Bone marrow (tissue), 2 donors: ENCODE measurements at regions not wholly inside any gene's neighbourhood (a gene's known extent, or its start where the extent isn't known, plus 50 kb on each side); places are given as distances from the start of the nearest gene placed in this dataset.

Source experiments
- DNase-seq, 2 donors: peaks; one replicate each; lab custom pipeline; 2025; lab: John Stamatoyannopoulos, UW

DNA sequence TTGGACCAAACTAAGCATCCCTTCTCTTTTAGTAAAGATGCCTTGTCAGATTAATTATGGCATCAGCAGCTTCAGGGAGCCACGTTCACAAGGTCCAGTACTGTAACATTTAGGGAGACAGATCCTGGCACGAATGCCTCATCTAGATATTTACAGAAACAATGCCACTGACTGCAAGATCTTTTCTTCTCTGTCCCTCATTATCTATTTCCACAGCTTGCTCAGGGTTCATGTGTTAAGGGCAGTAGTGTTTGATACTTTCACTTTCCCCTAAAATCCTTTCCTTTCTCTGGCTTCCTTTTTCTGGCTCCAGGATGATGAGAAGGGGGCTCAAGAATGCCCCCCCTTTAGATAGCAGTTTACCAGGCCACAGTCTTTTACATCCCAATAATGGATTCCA, 393.9 kb downstream of the BCL11A start:
- peak in 1 of 2 donors; percentile 52 for DNase-seq

DNA sequence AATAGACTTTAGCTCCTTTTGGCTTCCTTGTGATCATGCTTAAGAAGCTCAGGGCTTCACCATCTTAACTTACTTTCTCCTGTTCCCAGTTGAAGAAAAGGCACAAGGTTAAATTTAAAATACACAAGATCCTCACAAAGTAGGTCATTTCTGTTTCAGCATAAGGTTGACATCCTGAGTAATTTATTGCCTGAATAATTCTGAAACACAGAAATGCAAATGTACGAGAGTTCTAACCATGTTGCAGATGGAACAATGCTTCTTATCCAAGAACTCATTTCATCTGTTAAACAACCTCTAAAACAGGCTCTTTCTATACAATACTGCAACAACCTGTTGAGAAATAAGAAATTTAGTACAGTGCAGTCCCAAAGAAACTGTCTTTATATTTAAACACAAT, 395.2 kb downstream of the BCL11A start:
- no peak for DNase-seq

DNA sequence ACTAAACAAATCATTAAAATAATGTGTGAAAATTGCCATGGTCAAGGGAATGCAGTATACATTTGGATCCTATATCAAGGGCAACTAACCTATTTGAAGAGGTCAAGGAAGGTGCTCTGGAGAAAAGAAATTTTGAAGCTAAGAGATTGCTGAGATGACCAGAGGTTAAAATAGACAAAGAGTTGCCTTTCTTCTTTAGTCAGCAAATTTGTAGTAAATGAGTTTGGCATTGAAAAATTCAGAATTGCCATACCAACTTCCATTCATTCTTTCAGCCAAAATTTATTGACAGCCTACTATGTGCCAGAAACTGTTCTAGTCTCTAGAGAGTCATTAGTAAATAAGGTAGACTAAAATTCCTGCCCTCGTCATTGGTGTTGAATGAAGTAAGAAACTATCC, 396.2 kb downstream of the BCL11A start:
- DNase-seq, result no peak

DNA sequence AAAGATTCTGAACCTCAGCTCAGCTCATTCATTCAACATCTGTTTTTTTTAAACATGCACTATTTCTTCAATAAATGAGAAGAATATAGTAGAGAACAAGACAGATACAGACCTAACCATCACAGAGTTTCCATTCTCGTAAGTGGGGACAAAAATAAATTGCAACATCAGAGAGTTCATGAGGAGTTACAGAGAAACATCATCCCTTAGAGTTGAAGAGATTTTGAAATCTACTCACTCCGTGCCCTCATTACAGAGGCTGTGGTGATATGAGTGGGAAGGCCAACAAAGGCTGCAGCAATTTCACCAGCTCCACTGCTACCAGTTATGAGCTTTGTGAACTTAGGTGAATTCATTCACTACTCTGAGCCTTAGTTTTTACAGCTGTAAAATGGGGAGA, 399.3 kb downstream of the BCL11A start:
- no peak for DNase-seq

DNA sequence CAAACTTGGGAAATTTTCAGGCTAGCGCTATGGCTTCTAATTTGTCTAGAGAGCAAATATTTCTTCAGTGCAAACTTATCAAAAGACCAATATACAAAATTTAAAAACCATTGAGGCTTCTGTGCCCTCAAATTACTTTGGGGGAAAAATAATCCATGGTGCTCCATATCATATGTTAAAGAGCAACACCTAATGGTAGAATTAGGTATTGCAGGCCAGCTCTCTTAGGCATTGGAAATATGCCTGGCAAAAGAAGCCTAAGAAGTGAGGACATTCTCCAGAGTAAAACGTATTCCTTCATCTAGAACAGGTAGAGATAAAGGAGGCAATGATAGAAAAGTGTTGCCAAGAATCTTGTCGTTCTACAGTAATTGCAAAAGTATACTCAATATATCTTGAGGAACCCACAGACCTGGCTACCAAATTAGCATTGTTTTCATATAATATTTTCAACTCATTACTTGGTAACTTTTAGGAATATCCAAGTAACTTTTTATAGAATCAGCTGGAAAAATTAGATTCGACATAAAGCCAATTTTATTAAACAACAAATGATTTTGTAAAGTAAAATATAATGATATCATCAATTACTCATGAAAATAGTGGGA, 401.1 kb downstream of the BCL11A start:
- DNase-seq, result peak in 1 of 2 donors; percentile 39

DNA sequence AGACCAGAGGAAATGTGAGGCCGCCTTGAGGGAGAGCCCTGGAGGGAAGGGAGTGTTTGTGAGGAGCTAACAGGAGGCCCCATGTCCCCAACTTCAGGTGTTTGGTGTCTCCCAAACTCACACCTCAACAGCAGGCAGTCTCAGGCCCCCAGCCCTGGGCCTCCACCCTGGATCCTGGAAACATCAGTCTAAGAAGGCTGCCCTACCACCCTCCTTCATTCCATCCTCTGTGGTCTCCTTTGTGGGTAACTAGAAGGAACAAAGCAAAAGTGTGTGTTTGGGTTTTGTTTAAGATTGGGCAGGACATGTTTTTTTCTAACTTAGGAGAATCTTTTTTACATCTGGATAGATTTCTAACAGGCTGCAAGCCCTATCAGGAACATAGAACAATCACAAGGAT, 404.3 kb downstream of the BCL11A start:
- no peak for DNase-seq

DNA sequence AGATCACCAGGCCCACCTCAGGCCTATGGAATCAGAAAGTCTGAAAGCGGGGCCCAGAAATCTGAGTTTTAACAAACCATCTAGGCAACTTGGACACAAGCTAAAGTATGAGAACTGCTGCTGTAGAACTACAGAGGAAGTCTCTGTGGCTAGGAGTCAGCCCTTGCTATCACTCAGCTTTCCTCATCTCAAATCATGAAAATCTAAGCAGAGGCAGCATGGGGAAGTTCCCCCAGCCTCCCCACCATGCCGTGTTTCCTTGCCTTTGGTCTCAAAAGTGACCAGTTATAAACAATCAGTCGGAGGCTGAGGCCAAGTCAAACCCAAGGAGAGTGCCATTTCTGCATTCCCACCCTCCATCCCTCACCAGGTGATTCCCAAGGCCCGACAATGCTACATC, 404.7 kb downstream of the BCL11A start:
- DNase-seq, result peak in 1 of 2 donors; percentile 66

DNA sequence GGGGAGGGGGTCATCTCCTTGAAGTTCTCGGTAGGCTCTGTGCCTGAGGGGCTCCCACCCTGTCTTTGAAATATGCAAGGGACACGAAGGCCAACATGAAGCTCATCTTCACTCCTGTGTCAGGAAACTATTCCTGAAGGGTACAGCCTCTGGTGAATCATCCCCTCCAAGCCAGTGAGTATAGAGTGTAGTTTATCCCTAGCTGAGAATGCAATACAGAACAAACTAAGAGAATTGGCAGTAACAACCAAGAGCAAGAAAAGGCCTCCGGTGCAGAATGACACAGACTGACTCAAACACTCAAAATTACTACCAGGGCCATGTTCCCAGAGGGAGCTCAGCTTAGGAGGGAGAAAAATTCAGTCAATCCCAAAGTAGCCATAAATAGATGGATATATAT, 413.3 kb downstream of the BCL11A start:
- DNase-seq, result no peak

DNA sequence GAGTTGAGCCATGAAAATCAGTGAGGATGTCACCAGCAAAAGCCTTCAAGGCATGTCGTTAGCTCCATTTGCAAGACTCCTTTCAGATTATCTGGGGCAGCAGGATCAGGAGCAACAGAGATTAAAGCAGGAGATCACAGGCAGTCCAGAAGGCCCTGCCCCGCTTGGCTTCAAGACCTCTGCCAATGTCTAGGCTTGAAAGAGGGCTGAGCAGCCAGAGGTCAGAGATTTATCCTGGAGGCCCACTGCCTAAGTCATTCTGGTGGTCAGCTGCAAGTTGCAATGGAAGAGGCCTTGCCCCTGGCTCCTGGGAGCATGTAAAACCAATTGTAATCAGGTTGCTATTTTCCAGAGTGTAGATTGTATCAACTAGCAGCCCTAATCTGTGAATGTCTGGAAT, 416.5 kb downstream of the BCL11A start:
- DNase-seq, result no peak

DNA sequence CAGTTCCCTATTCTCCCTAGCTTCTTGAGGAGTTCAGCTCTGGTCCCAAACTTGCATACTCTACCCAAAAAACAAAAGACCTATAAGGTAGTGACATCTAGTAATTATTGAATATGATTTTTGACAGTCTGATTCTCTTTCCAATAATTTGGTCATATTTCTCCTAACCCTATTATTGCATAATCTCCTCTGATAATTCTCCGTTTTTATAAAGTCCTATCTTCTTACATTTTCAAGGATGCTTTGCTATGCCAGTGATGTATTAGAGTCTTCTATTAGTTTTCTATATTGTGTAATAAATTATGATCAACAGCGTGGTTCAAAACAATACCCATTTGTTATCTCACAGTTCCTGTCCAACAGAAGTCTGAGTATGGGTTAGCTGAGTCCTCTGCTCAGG, 426.3 kb downstream of the BCL11A start:
- DNase-seq, result no peak

DNA sequence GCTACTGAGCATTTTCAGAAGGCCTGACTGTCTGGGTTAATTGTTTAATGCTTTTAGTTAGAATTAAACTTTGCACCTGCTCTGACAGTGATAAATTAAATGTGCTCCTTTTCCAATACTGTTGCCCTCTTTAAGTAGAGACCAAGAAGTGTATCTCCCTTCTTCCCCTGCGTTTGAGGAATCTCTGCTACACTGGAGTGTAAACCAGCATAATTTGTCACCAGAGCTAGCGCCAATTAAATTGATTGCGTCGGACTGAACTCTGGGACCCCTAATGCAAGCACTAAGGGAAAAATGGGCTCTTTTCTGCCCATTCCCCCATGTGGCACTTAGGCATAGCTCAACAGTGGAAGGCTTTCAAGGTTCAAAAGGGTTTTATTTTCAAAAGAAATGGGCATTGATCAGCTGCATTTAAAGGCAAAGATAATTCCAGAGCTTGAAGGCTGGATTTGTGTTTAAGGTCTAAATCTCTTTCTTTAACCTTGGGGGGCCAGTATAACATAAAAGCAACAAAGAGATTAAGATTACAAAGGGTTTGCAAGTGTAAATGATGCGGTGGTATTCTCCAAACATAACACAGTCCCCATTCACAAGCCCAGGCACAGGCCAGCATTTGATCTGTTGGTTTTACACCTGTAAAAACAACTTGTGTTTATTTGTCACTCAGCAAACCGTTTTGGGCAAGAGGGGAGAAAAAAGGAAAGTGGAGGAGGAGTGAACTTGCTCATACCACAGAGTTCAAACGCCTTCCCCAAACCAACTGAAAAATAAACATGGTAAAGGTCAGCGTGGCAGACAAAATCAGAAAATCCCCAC, 427.6 kb downstream of the BCL11A start:
- DNase-seq, result no peak

DNA sequence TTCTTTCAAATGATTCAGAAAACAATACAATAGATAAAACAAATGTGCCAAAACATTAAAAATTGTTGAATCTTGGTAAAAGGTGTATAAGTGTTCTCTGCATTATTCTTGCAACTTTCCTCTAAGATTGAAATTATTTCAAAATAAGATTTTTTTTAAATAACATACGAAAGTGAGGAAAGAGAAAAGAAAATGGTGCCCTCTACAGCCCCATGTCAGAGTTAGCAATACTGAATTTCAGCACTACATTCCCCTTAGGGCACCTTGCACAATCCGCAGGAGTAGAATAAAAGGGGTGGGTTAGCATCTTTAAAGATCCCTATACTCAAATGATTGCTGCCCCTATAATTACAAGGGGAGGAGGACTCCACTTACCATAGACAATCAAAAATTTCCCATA, 433.7 kb downstream of the BCL11A start:
- no peak for DNase-seq

DNA sequence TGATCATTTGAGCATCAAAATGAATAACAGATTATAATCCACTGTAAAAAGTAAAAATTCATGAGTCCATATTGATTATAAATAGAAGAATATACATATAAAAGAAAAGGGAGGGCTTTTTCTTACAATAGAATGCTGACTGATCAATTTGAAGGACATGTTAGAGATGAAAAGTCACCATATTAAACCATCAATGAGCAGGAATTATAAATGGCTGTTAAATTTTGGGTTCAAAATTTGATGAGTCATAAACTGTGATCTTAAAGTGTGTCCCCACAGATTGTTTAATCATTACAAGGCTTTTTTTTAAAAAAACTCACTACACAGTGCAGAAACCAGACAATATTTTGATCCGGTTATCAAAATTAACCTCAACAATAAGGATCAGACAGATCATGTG, 434.5 kb downstream of the BCL11A start:
- no peak for DNase-seq

DNA sequence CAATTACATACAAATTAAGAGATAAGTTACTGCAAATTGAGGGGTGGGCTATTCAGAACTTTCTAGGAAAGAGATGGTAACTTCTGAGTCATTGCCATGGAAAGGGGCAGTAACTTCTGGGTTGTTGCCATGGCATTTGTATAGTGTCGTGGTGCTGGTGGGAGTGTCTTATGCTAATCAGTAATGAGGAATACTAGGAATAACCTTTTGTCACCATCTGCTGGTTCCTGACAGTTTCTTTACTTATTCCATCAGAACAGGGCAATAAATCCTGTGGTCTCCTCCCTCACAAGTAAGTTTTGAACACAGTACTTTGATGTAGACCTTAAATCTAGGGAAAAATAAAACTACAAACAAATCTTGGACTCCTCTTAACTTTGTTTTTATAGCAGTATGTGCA, 435.4 kb downstream of the BCL11A start:
- DNase-seq, result no peak

DNA sequence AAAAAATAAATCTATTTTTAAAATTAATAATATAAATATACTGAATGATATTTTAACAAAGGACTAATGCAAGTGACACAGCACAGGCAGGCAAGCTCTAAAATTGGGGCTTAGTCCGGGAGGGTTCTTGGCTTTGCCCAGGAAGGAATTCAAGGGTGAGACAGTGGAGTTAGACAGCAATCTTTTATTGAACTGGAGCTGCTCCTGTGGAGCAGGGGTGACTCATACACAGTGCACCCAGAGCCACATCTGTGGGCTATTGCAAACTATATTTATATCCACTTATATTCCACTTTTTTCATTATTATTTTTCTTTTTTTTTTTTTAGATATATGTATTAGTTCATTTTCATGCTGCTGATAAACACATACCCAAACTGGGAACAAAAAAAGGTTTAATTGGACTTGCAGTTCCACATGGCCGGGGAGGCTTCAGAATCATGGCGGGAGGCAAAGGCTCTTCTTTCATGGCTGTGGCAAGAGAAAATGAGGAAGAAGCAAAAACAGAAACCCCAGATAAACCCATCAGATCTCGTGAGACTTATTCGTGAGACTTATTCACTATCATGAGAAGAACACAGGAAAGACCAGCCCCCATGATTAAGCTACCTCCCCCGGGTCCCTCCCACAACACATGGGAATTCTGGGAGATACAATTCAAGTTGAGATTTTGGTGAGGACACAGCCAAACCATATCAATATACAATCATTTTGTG, 437.1 kb downstream of the BCL11A start:
- peak in 1 of 2 donors; percentile 28 for DNase-seq

DNA sequence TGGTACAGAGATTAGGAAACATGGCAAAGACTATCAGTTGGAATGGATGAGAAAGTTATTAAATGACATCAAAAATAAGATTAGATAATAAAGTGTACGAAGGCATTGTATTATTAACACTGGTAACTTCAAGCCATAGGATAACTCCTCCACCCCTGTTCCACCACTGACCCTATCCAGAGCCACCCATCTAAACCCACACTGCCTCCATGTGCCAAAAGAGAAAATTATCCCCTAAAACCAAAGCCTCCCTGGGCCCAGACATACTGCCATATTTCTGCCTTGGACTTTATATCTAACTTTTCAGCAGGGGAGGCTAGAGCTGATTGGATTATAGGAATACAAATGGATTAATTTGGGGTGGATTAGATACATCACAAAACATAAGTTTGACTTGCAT, 443.7 kb downstream of the BCL11A start:
- no peak for DNase-seq

DNA sequence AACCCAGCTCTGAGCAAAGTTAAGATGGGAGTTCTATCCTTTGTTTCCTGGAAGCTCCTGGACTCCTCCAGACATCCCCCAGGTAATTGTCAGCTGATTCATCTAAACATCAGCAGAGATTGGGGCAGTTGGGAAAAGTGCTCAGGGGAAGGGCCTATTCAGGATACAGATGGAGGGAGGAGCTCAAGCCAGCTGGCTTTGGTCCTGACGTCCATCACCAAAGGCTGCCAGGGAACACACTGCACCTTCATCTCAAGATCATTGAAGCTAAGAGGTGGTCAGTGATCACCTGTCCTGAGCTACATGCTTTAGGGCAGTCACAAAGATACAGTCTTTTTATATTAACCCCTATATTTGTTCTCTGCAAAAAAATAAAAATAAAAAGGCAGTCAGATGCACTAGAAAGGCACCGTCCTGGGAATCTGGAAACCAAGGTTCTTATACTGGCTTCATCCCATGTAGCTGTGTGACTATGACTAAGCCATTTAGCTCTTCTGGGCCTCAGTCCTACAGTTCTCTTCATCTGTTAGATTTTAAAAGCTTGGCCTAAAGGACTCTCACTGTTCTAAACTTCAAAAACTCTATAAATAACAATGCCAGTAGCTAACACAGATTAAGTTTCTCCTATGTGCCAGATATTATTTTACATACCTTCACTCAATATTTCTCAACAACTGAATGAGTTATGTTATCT, 446.5 kb downstream of the BCL11A start:
- no peak for DNase-seq

DNA sequence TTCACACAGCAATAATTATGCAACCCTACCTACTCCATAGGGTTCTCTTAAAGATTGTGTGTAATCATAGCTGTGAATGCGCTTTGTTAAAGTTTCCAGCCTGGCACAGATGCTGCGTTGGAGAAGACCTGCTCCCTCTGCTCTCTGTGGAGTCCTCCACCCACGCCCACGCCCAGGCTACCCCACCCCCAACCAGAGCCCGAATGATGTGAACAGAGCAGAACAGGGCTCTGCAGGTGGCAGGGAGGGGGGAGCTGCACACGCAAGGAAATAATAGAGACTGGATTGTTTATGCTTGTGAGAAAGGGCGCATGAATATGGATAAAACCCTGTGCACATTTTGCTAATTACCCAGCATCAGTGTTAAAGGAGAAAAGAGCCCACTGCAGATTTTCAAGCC, 447.5 kb downstream of the BCL11A start:
- DNase-seq, result no peak

DNA sequence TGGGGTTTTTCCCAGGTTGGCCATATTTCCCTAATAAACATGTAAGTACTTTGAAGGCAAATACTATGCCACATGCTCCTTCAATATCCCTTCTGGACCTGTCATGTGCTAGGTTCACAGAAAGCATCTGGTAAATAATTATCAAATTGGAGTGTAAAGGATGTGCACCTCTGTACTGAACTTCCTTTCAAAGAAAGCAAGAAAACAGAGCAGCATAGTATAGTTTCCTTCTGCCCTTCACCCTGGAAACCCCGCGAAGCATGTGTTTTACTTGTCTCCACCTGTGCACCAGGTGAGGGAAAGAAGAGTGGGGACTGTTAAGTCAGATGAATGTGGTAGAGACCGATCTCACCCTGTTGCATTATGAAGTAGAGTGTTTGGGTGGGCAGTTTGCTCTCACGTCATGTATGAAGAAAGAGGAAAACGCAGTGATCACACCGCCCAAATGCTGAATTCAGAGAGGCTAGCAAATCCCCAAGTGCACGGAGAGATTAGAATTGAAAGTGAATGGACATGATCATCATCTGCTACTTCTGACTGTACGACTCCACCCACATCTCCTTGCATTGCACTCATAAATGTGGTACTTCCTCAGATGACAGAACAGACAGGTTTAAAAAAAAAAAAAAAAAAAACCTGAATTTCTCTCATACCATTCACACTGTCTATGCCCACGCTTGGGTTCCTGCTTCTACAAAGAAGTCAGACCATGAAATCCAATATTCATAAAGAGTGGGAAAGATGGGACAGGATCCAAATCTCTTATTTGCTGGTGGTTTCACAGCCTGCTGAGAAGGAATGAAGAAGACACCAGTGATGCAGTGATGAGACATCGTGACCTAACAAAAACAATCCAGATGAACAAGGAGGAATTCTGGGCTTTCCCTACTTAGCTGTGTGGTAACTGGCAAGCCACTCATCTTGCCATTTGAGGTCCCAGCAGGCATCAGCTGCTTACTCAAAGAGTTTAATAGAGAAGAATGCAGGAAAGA, 448.6 kb downstream of the BCL11A start:
- peak in 1 of 2 donors; percentile 89 for DNase-seq

DNA sequence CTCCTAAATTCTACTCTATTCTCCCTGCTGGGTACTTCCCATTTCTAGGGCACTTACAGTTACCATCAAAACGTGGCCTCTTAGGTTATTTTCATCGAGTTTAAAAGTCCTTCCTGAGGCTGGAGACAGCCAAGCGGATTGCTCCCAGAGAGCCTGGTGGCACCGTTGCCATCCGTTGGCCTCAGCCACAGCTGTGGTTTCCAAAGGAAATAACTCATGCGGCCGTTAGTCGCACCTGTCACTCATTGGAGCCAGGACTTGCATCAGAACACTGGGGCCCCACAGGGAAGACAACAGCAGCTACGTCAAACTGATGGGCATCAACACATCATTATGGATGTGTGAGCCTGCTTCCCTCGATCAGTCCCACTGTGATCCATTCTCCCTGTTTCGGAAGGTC, 453.4 kb downstream of the BCL11A start:
- peak in 1 of 2 donors; percentile 86 for DNase-seq

DNA sequence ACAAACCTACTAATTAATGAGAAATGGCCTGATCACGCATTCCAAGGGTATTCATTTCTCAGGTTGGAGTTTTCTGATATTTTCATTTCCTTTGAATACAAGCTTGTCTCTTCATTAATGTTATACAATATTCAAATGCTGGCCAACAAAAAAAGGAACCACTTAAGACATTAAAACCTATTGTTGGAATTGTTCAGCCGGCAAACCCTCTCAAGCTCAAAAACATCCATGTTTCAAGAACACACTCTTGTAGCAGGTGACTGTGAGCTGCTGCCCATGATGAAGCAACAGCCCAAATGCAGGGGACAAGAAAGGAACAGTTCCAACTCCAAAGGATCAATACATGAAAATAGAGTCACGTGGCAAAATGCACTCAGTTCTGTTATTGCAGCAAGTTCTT, 454.5 kb downstream of the BCL11A start:
- no peak for DNase-seq
